ENCODE measurements at regions not wholly inside any gene's neighbourhood (a gene's known extent, or its start where the extent isn't known, plus 50 kb on each side); places are given as distances from the start of the nearest gene placed in this dataset.

DNA sequence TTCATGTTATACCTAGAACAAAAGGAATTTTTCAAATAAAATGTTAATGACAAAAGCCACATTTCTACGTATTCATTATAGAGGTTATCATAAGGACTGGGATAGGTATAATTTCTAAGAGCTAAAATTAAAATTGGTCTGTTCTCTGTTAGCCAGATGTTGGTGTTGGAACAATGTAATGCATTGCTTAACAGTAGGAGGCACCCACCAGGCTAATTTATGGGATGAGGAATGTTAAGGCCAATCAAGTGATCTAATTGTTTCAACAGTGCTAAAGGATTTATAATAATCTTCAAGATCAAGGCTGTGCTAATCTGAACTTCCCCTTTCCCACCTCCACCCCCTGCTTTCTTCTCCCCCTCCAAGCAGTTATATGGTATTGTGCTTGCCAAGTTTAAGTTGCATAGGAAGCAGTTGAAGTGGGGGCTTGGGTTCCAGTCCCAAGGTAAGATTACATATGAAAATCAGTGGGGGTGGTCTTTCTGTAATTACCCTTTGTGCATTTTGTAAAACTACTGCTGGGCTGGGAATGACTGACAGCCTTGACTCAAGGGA, 89.2 kb upstream of the BACH2 start (continued):
- TF ChIP-seq ZNF462 (CRISPR knock-in tag; IDR thresholded peaks at IDR 0.05) (no peak), EZH2phosphoT487 (IDR thresholded peaks at IDR 0.05; ENCODE audit: unreplicated experiment) (no peak), EZH2 (IDR thresholded peaks at IDR 0.05; ENCODE audit: low read depth, unreplicated experiment) (no peak), NANOG (IDR thresholded peaks at IDR 0.05; ENCODE audit: borderline replicate concordance) (no peak), CREB1 (CRISPR knock-in tag; IDR thresholded peaks at IDR 0.05; ENCODE audit: low read depth) (no peak), STAT1 (IDR thresholded peaks at IDR 0.05; ENCODE audit: unreplicated experiment) (no peak), POLR2AphosphoS5 (IDR thresholded peaks at IDR 0.05; ENCODE audit: low read depth) (no peak), ZNF331 (CRISPR knock-in tag; IDR thresholded peaks at IDR 0.05; ENCODE audit: low read depth) (no peak)
- TF ChIP-seq, protein P1, sequence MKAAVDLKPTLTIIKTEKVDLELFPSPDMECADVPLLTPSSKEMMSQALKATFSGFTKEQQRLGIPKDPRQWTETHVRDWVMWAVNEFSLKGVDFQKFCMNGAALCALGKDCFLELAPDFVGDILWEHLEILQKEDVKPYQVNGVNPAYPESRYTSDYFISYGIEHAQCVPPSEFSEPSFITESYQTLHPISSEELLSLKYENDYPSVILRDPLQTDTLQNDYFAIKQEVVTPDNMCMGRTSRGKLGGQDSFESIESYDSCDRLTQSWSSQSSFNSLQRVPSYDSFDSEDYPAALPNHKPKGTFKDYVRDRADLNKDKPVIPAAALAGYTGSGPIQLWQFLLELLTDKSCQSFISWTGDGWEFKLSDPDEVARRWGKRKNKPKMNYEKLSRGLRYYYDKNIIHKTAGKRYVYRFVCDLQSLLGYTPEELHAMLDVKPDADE (IDR thresholded peaks at IDR 0.05): no peak
- TF ChIP-seq, protein P2, sequence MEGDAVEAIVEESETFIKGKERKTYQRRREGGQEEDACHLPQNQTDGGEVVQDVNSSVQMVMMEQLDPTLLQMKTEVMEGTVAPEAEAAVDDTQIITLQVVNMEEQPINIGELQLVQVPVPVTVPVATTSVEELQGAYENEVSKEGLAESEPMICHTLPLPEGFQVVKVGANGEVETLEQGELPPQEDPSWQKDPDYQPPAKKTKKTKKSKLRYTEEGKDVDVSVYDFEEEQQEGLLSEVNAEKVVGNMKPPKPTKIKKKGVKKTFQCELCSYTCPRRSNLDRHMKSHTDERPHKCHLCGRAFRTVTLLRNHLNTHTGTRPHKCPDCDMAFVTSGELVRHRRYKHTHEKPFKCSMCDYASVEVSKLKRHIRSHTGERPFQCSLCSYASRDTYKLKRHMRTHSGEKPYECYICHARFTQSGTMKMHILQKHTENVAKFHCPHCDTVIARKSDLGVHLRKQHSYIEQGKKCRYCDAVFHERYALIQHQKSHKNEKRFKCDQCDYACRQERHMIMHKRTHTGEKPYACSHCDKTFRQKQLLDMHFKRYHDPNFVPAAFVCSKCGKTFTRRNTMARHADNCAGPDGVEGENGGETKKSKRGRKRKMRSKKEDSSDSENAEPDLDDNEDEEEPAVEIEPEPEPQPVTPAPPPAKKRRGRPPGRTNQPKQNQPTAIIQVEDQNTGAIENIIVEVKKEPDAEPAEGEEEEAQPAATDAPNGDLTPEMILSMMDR (conservative IDR thresholded peaks at IDR 0.05; ENCODE audit: low read depth in 2 of 2): no peak
